MM.1S (cell line): ENCODE measurements at regions not wholly inside any gene's neighbourhood (a gene's known extent, or its start where the extent isn't known, plus 50 kb on each side); places are given as distances from the start of the nearest gene placed in this dataset.

ENCODE experiments used
- CTCF ChIP-seq: fragments of 300-600 bp; sonication (generic); IDR thresholded peaks from 2 replicates; pipeline ENCODE4 v1.5.1; 2016; ENCODE audit warnings: antibody characterized with exemption, low read length, mixed read lengths
- EZH2 ChIP-seq: fragments of 300-600 bp; sonication (generic); optimal IDR thresholded peaks from 2 replicates; pipeline ENCODE3; 2017; ENCODE audit warnings: low read depth, mild to moderate bottlenecking, antibody characterized with exemption, low read length, mixed read lengths

- TF ChIP-seq CTCF = no peak
- no peak for TF ChIP-seq EZH2
Observed at GRCh38 chr11:80280737-80281136, 839.9 kb upstream of the TENM4 start.
